GM04503 (cell line): ENCODE measurements at regions not wholly inside any gene's neighbourhood (a gene's known extent, or its start where the extent isn't known, plus 50 kb on each side); places are given as distances from the start of the nearest gene placed in this dataset.
"Not testable (repeated sequence)": the region's sequence is repeated elsewhere in the genome, so short reads cannot be mapped to it uniquely, and the experiment has no call there.

Experiments
- DNase-seq: peaks from one replicate; pipeline ENCODE4 v3.0.0-alpha.2; 2012; ENCODE audit warnings: low read depth

DNA sequence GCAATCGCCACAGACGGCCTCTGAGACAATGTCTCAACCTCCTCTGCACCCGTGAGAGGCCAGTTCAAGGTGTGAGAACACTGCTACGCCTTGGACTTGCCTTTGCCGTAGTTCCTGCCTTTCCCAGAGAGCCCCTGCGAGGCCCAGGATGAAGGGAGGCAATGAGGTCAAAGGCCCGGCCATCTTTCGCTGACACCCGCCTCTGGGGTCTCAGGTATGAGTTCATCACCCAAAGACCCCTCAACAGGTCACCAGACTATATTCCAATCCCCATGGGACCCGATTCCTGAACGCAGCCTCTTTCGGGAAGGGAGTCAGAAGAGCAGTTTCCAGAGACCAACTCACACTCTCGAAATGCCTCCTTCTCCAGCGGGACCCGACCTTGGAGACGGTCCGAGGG, 573.5 kb downstream of the KCNJ18 start:
- DNase-seq: no peak

DNA sequence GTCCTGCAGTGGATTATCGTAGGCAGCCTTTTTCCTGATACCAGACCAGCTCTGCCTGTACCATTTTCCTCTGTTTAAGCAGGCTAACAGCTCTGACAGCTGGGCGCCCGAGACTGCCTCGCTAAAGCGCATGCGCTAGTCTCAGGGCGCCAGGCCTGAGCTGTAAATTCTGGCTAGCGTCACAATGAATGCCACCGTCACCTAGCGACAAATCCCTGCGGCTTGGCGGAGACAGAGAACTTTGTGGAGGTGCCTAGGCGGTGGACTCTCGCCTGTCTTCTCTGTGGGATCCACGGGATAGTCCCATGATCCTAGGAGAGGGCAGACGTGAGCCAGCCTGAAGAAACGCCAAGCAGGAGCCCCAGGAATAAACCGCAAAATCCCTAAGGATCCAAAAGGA, 573.9 kb downstream of the KCNJ18 start:
- DNase-seq: no peak

DNA sequence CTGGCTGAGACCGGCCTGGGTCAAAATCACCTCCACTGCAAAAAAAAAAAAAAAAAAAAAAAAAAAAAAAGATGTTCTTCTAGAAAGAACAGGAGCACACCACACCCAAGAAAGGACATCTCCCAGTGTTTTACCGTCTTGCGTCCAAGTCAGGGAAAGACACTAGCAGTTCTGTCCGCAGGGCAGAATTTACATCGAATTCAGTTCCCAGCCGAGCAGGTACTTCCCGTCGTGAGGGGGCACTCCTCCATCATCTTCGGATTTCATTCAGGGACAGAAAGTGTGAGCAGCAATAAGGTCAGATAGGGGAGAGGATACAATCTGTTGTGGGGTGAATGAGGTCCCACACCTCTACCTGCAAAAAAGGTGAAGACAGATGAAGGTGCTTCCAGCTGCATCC, 574.7 kb downstream of the KCNJ18 start:
- DNase-seq: no peak

DNA sequence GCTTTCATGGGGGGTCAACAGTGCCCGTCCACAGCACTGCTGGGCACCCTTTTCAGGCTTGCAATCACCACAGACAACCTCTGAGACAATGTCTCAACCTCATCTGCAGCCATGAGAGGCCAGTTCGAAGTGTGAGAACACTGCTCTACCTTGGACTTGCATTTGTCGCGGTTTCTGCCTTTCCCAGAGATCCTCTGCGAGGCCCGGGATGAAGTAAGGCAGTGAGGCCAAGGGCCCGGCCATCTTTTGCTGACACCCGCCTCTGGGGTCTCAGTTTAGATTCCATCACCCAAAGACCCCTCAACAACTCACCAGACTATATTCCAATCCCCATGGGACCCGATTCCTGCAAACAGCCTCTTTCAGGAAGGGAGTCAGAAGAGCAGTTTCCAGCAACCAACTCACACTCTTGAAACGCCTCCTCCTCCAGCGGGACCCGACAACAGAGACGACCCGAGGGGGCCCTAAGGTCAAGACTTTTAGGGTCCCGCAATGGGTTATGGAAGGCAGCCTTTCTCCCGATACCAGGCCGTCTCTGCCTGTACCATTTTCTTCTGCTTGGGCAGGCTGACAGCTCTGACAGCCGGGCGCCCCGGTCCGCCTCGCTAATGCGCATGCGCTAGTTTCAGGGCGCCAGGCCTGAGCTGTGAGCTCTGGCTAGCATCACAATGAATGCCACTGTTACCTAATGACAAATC, 576.0 kb downstream of the KCNJ18 start:
- DNase-seq: no peak

DNA sequence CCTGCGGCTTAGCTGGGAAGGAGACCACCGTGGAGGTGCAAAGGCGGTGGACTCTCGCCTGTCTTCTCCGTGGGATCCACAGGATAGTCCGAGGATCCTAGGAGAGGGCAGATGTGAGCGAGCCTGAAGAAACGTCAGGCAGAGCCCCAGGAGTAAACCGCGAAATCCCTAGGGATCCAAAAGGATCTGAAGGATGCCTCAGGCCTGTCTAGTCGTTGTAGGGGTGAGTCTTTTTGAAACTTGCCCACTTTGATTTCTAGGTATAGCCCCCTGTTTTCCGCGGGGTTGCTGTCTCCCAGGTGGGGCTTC, 576.5 kb downstream of the KCNJ18 start:
- no peak for DNase-seq

DNA sequence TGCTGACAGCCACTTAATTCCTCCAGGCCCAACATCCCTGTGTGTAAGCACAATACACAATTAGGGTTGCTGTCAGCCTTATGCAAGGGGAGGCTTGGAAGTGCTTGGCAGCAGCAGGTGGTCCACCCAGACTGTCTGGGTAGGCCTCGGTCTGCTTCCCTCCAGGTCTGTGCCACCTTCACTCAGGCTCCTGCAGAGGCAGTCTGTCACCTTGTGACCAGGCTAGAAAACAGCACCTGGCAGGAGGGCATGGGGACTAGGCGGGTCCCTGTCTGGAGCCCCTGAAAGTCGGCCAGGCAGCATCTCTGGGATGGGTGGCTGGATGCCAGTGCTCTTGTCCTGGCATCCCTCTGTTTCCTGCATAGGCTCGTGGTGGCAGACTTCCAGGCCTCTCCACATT, 578.1 kb downstream of the KCNJ18 start:
- DNase-seq: no peak

DNA sequence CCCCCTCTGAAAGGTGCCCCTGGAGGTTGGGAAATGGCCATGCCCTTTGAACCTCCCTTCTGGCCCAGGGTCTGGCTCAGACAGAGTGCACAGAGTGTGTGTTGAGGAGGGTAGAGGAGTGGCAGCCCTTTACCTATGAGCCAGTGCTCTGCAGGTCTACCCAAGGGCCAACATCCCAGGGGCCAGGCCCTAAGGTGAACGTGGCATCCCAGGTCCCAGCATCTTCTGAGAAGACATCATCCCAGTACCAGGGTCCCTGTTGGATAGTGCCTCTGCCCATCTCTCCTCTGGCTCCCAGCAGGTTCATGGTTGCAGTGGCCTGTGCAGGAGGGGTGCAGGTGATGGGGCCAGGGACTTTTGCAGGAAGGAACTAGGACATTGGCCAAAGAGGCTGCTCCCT, 578.5 kb downstream of the KCNJ18 start:
- DNase-seq: not testable (repeated sequence)

DNA sequence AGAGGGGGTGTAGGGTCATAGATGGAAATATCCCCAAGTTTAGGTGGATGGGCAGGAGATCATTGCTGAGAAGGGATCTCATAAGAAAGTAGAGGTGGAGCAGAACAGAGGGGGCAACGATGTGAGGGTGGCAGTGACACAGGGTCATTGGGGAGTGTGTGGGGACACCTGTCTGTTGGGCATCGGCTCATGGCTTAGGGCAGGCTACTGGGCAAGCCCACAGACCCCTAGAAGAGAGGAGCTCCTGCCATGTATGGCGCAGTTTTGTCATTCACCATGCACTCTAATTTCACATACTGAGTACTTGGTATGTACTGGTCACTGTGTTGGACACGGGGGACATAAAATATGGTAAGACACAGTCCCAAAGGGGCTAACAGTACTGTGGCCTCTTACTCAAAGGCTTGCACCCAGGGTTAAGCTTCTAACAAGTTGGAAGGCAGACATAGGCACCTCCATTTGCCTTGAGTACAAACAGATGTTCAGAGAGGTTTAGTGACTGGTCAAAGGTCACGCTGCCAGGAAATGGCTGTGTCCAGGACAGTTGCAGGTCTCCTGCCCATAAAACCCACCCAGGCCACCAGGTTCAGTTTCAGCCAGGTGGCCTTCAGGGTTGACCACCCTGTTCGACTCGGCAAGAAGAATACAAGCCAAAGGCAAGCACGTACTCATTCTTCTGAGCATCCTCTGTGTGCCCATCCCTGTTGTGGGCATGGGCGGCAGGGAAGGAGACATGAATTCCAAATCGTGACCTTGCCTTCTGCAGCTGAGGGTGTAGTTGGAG, 580.2 kb downstream of the KCNJ18 start:
- no peak for DNase-seq

DNA sequence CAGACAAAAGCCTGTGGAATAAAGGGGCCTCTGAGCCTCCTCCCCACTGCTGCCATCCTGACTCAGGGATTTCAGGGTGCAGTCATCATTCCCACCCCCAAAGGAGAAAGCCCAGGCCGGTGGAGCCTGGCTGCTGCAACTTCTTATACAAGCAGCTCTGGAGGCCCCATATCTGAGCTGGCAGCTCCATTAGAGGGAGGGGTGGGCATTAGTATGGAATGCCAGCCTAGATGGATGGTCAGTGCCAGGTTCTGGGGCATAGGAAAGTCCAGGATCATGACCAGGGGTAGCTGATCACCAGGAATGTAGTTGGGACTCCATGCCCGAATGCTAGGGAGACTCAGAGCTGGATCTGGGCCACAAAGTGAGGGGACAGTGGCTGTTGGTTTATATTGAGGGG, 581.0 kb downstream of the KCNJ18 start:
- no peak for DNase-seq

DNA sequence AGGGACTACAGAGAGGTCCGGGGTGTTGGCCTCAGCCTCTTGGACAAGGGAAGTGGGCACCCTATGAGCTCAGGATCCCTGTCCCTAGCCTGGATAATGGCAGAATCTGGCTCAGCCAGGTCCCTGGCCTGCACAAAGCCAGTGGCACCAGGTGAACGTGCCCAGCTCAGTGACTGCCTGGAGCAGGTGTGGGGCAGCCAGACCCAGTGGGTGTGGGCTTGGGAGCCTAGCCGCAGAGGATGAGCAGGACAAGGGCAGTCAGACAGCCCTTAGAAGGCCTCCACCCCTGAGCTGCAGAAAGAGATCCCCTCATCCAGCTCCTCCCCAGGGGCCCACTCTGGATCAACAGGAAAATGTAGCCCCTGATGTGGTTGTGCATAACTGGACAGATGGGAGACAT, 585.3 kb downstream of the KCNJ18 start:
- no peak for DNase-seq

DNA sequence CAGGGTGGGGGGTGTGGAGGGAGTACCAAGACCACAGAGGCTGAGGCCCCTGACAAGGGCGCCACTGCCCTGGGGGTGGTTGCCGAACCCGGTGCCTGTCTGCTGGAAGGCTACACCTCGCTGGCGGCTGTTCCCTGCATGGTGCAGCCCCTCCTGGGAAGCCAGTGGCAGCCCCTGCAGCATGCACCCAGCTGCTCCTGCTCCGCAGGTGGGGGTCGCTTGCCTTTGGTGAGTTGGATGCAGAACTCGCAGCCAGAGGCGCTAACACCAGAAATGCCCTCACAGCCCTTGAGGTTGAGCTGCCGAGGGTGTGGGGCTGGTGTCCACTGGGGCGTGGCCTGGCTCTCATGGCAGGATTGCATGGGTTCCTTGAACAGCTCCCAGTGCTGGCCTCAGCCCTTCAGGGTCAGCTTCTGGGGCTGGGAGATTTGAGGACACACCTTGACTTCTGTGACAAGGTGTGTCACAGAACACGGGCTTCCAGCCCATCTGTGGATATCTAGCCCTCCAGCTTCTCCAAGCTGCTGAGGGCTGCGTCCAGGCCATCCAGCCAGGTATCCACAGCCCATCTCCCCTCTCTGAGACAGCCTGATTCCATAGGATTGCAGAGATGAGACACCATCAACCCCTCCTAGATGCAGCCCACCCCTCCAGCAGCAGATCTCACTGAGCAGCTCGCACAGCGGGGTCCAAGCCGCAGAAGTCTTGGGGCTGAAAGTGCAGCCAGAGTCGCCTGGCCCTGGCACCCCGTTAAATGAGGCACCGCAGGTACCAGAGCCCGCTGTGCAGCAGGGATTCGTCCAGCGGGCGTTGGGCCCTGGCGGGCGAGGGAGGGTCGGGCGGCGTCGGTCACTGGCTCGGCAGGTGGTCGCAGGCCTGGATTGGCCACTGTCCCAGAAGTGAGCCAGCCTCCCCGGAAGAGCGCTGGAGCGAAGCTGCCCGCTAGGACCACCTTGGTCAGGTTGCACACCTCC, 586.3 kb downstream of the KCNJ18 start:
- no peak for DNase-seq

DNA sequence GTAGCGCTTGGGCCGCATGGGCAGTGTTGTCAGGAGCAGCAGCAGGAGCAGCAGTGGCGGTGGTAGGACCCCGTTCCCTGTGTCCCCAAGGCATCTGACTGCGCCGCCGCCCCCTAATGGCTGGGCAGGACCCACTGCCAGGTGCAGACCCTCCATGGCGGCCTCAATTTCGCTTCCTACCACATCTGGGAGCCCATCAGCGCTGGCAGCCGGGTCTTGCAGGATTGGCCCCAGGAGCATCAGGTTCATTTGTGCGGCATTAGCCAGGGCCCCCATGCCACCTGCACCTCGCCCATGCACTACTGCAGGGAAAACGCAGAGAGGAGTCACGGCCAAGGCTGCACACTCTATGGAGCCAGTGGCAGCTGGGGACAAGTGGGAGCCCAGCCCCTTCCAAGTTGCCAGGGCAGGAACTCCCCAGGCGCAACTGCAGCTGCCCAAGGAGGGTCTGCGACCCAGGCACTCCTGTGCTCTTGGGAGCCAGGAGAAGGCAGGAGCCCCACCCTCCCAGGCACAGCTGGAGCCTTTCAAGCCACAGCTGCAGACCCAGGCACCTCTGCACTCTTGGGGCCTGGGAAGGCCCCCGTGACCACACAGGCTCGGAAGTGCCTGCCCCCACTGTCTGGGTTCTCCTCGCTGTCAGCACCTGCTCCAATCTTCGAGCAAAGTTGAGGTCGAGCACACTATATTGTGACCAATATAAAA, 594.2 kb downstream of the KCNJ18 start:
- no peak for DNase-seq

DNA sequence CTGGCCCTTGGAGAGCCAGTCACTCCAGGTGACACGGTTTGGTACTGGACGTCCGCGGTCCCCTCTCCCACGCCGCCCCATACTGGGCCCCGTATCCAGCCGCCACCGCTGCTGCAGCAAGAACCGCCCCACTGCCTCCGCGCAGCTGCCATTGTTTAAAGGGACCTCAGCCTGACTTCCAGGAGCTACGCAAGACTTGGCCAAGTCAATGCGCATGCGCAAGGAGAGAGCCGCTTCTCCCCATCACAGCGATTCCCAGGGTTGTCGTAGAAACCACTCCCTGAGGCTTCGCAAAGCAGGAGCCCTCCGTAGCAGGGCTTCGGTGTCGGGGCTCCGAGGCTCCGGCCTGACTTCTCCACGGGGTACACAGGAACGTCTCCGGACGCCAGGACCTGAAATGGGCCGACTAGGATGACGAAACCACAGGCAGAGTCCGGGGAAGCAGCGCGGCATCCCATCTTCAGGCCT, 606.2 kb downstream of the KCNJ18 start:
- not testable (repeated sequence) for DNase-seq

DNA sequence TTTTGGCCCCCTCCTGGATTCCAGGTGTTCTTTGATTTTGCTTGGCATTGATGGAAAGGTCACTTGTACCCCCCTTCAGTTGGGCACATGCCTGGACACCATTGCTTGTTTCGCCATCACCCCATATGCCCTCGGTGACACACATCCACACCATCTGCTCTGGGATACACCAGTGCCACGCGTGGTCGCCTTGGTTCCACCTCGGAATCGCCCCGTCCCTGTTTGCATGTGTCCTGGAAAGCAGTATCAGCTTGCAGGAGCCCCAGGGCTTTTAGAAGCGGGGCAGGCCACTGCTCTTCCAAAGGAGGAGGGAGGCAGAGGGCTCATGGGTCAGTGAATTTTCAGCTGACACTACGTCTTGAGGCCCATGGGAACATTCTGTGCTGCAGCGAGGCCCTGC, 607.9 kb downstream of the KCNJ18 start:
- no peak for DNase-seq

DNA sequence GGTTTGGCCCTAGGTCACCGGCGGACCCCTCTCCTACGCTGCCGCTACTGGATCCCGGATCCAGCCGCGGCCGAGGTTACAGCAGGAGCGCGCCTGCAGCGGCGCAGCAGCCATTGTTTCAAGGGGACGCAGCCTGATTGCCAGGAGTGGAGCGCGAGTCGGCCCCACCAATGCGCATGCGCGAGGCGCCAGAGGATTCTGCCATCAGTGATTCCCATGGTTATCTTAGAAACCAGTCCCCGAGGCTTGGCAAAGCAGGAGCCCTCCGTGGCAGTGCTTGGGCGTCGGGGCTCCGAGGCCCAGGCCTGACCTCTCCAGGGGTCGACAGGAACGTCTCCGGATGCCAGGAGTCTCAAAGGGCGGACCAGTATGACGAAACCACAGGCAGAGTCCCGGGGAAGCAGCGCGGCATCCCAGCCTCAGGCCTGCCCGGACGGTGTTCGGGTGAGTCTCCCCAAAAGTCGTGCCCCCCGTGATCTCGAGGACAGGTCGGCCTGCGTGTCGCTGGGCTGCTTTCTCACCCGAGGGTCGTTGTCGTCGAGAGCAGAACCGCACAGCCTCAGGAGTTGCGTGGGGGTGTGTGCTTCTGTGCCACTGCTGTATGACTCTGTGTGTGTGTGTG, 608.5 kb downstream of the KCNJ18 start:
- DNase-seq: no peak

DNA sequence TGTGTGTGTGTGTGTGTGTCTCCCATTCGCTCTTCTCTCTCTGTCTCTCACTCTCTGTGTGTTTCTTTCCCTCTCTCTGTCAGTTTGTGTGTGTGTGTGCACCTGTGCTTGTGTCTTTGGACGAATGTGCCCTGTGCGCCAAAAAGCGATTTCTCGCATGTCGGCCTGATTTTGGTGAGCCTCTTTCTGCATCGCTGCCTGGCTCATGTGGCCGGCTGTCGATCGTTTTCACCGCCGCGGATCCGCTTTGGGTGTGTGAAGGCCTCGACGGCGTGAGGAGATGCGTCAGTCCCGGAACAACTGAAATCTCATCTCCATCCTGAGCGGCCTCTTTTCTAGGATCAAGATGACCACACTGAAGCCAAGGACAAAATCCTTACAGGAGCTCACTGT, 609.0 kb downstream of the KCNJ18 start:
- DNase-seq: no peak

DNA sequence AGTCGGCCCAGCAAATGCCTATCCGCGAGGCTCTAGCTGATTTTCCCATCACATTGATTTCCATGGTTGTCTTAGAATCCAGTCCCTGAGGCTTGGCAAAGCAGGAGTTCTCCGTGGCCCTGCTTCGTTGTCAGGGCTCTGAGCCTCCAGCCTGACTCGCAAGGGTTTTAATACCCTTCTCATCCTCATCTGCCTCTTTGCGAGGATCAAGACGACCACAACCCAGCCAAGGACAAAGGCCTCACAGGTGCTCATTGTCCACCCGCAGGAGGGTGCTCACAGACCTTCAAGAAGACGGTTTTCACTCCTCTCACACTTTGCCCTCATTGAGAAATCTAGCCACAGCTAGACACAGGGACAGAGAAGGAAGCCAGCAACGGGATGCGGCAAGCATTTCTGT, 610.8 kb downstream of the KCNJ18 start:
- DNase-seq: no peak

DNA sequence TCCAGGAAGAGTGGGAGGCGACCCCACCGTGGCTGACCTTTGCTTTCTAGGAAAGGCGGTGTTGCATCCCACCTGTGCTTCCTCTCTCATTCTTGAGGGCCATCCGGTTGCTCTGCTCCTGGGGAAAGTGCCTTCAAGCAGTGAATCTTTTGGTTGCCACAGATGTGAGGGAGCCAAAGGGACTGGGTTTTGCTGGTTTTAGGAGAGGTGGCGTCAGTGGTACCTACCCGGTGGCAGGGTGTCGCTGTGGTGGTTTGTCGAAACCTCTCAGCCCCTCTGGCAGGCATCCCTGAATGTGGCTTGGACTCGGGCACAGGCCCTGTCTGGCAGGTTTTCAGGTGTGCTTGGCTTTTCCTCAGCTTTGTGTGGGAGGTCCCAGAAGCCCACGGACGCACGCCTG, 611.5 kb downstream of the KCNJ18 start:
- no peak for DNase-seq

DNA sequence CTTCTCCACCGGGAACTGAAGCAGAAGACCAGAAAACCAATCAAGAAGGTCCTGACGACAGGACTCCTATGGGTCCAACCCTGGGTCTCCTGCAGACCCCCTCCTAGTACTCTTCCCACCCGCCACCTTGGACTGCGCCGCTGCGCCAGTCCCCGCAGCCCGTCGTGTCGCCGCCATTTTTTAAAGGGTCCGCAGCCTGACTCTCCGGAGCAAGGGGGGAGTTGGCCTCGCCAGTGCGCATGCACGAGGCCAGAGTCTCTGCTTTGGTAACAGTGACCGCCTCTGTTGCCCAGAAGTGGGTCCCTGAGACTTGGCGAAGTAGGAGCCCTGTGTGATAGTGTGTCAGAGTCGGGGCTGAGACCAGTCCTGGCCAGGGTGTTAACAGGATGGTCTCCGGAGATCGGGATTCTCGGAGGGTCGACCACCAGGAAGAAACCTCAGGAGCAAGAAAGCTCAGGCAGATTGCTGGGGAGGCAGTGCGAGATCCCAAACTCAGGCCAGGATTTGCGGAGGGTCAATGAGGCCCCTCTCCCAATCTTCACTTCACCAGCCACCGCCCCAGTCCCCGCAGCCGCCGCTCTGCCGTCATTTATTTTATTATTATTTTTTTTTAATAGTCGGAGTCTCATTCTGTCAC, 612.5 kb downstream of the KCNJ18 start:
- no peak for DNase-seq

DNA sequence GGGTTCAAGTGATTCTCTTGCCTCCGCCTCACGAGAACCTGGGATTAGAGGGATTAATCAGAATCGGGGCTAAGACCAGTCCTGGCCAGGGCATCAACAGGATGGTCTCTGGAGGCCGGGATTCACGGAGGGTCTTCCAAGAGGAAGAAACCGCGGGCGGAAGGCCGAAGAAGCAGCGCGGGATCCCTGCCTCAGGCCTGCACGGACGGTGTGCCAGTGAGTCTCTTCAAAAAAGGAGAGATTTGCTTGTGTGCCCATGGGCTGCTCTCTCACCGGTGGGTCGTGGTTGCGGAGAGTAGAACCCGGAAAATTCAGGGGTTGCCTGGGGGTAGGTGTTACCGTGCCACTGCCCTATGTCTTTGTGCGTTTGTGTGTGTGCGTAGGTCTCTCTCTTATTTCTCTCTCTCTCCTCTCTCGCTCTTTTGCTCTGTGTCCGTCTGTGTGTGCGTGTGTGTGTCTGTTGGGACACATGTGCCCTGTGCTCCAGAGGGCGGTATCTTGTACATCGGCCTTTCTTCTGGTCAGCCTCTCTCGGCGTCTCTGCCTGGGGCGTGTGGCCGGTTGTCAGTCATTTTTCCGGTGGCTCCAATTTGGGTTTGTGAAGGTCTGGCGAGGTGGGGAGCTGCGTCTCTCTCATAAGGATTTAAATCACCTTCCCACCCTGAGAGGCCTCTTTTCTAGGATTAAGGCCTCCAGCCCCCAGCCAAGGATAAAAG, 613.2 kb downstream of the KCNJ18 start:
- no peak for DNase-seq
